ENCODE measurements at regions not wholly inside any gene's neighbourhood (a gene's known extent, or its start where the extent isn't known, plus 50 kb on each side); places are given as distances from the start of the nearest gene placed in this dataset.

- no peak for TF ChIP-seq ZSCAN18 (CRISPR knock-in tag; IDR thresholded peaks at IDR 0.05)
- TF ChIP-seq ARID4B (CRISPR knock-in tag; IDR thresholded peaks at IDR 0.05; ENCODE audit: borderline replicate concordance) = peak; percentile 89
- no peak for TF ChIP-seq ZBTB21 (CRISPR knock-in tag; IDR thresholded peaks at IDR 0.05; ENCODE audit: borderline replicate concordance)
- peak; percentile 85; the same call in 1 of the 2 replicates for TF ChIP-seq AFF4 (CRISPR knock-in tag; IDR thresholded peaks at IDR 0.05; ENCODE audit: borderline replicate concordance)
- no peak for TF ChIP-seq TCF7 (CRISPR knock-in tag; IDR thresholded peaks at IDR 0.05; ENCODE audit: low read depth)
- TF ChIP-seq OVOL2 (CRISPR knock-in tag; IDR thresholded peaks at IDR 0.05; ENCODE audit: borderline replicate concordance) = no peak
- TF ChIP-seq ATF3 (CRISPR knock-in tag; conservative IDR thresholded peaks at IDR 0.05) = no peak
- peak; percentile 85; the same call in 1 of the 2 replicates for TF ChIP-seq ZNF281 (CRISPR knock-in tag; IDR thresholded peaks at IDR 0.05)
- no peak for TF ChIP-seq MXD4 (CRISPR knock-in tag; IDR thresholded peaks at IDR 0.05; ENCODE audit: borderline replicate concordance)
- TF ChIP-seq NFE2L1 (CRISPR knock-in tag; IDR thresholded peaks at IDR 0.05) = 0 out of 2 replicates have a peak, but pooled peaks have one; percentile 18
- peak; percentile 75; the same call in 1 of the 2 replicates for TF ChIP-seq ESRRA (CRISPR knock-in tag; IDR thresholded peaks at IDR 0.05; ENCODE audit: borderline replicate concordance)
- TF ChIP-seq STAT6 (CRISPR knock-in tag; conservative IDR thresholded peaks at IDR 0.05; ENCODE audit: low read depth) = no peak
- peak; percentile 64 for TF ChIP-seq SP1 (CRISPR knock-in tag; conservative IDR thresholded peaks at IDR 0.05)
- peak; percentile 87 for TF ChIP-seq NFYB (CRISPR knock-in tag; conservative IDR thresholded peaks at IDR 0.05; ENCODE audit: low read depth)
- no peak for TF ChIP-seq AR (CRISPR knock-in tag; IDR thresholded peaks at IDR 0.05)
Measured at GRCh38 chr6:27132532-27133280, 114.8 kb upstream of the PRSS16 start (continued).

Data from WTC11 (cell line).